ENCODE measurements at regions not wholly inside any gene's neighbourhood (a gene's known extent, or its start where the extent isn't known, plus 50 kb on each side); places are given as distances from the start of the nearest gene placed in this dataset.

DNA sequence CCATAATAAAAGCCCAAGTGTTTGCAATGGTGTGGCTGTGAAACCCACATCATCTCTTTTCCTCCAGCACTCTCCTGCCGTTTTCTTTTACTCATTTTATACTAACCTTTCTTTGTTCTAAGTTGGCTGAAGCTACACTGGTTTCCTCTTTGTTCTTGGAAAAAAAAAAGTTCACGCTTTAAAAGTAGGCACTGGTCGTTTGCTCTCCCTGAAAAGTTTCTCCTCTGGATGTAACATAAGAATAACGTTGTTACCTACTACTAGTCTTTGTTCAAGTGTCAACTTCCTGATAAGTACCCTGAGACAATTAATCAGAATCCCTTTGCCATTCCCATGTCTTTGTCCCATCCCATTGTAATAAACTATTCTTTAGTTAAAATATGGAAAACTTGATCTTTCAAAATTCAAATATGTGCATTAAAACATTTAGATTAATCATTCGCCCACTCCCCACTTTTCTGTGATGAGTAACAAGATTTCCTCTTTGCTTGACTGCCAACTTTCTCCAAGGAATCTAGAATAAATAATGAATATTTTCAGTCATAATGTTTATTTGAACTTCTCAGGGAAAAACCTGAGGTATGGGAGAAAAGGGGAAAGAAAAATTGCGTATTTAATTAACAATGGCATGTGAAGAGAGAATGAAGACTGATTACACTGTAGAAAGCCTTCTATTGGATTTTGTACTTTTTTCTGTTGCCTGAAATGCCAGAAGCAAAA, 454.3 kb upstream of the CTNND2 start:
- no peaks in the 10 kb centered on the region for H3K36me3 ChIP-seq (ENCODE audit: control insufficient read depth, insufficient read depth, low read length)
- H3K4me2 ChIP-seq (ENCODE audit: extremely low read depth, insufficient read depth, low read length), result no peak overlapping the region
- no peaks in the 10 kb centered on the region for H3K4me1 ChIP-seq (ENCODE audit: control insufficient read depth, extremely low read depth, insufficient read depth, low read length)
- no peak overlapping the region for H3K4me3 ChIP-seq (replicated peaks in 1 of 4; ENCODE audit: control extremely low read depth in 1 of 4, insufficient read depth in 1 of 4, low read depth in 3 of 4, low read length in 4 of 4)
- no peak overlapping the region for H3K9ac ChIP-seq (ENCODE audit: insufficient read depth, low read length)
- peak in 1 of 2 donors; percentile 78 for DNase-seq (ENCODE audit: low read depth in 2 of 2)
- no peaks in the 10 kb centered on the region for H4K20me1 ChIP-seq (ENCODE audit: control insufficient read depth, extremely low read depth, insufficient read depth, low read length)
- no peaks in the 10 kb centered on the region for H3K9me3 ChIP-seq (ENCODE audit: control insufficient read depth, insufficient read depth, low read depth, low read length)
- H3K79me2 ChIP-seq (ENCODE audit: control insufficient read depth, insufficient read depth, low read length), result no peaks in the 10 kb centered on the region
- TF ChIP-seq EZH2 (IDR thresholded peaks at IDR 0.05; ENCODE audit: low read length, missing control alignments), result no peak
- no peak for TF ChIP-seq CTCF (conservative IDR thresholded peaks at IDR 0.05 in 1 of 2, IDR thresholded peaks at IDR 0.05 in 1 of 2; ENCODE audit: low read depth in 1 of 2, low read length in 2 of 2)
- H3K27me3 ChIP-seq (ENCODE audit: control insufficient read depth, insufficient read depth, low read length), result no peaks in the 10 kb centered on the region
- no peak overlapping the region for H2AFZ ChIP-seq (ENCODE audit: low read length)
- H3K27ac ChIP-seq (ENCODE audit: insufficient read depth, low read length), result no peak overlapping the region

DNA sequence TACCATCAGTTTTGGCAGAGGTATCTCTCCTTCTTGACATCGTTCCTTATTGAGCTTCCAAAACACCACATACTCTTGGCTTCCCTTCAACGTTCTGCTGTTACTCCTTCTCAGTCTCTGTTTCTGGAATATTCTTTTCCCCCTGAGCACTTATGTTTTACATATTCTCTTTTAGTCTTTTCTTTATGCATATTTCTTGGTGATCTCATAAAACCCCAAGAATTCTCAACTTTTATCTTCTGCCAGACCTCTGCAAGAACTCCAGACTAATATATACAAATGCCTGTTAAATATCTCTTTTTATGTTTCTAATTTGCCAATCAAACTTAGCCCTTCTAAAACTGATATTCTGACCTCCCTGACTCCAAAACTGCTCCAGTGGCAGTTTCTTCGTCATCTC, 453.4 kb upstream of the CTNND2 start:
- Histone ChIP-seq H3K27ac (ENCODE audit: insufficient read depth, low read length) (no peak overlapping the region), H3K4me1 (ENCODE audit: control insufficient read depth, extremely low read depth, insufficient read depth, low read length) (no peaks in the 10 kb centered on the region), H3K4me2 (ENCODE audit: extremely low read depth, insufficient read depth, low read length) (no peak overlapping the region), H3K9ac (ENCODE audit: insufficient read depth, low read length) (no peak overlapping the region), H4K20me1 (ENCODE audit: control insufficient read depth, extremely low read depth, insufficient read depth, low read length) (no peaks in the 10 kb centered on the region), H3K27me3 (ENCODE audit: control insufficient read depth, insufficient read depth, low read length) (no peaks in the 10 kb centered on the region), H3K36me3 (ENCODE audit: control insufficient read depth, insufficient read depth, low read length) (no peaks in the 10 kb centered on the region), H2AFZ (ENCODE audit: low read length) (no peak overlapping the region), H3K79me2 (ENCODE audit: control insufficient read depth, insufficient read depth, low read length) (no peaks in the 10 kb centered on the region), H3K4me3 (replicated peaks in 1 of 4; ENCODE audit: control extremely low read depth in 1 of 4, insufficient read depth in 1 of 4, low read depth in 3 of 4, low read length in 4 of 4) (no peak overlapping the region), H3K9me3 (ENCODE audit: control insufficient read depth, insufficient read depth, low read depth, low read length) (no peaks in the 10 kb centered on the region)
- DNase-seq (ENCODE audit: low read depth in 2 of 2), result peak in 1 of 2 donors; percentile 77
- TF ChIP-seq EZH2 (IDR thresholded peaks at IDR 0.05; ENCODE audit: low read length, missing control alignments) (no peak), CTCF (conservative IDR thresholded peaks at IDR 0.05 in 1 of 2, IDR thresholded peaks at IDR 0.05 in 1 of 2; ENCODE audit: low read depth in 1 of 2, low read length in 2 of 2) (no peak)

GRCh38 chr5:12354686-12355085, 450.4 kb upstream of the CTNND2 start:
- Histone ChIP-seq H3K9me3 (ENCODE audit: control insufficient read depth, insufficient read depth, low read depth, low read length) (no peaks in the 10 kb centered on the region), H2AFZ (ENCODE audit: low read length) (no peak overlapping the region), H3K4me2 (ENCODE audit: extremely low read depth, insufficient read depth, low read length) (no peak overlapping the region), H3K4me3 (replicated peaks in 1 of 4; ENCODE audit: control extremely low read depth in 1 of 4, insufficient read depth in 1 of 4, low read depth in 3 of 4, low read length in 4 of 4) (no peak overlapping the region), H3K27me3 (ENCODE audit: control insufficient read depth, insufficient read depth, low read length) (no peaks in the 10 kb centered on the region), H4K20me1 (ENCODE audit: control insufficient read depth, extremely low read depth, insufficient read depth, low read length) (no peaks in the 10 kb centered on the region), H3K4me1 (ENCODE audit: control insufficient read depth, extremely low read depth, insufficient read depth, low read length) (no peaks in the 10 kb centered on the region), H3K27ac (ENCODE audit: insufficient read depth, low read length) (no peak overlapping the region), H3K79me2 (ENCODE audit: control insufficient read depth, insufficient read depth, low read length) (no peaks in the 10 kb centered on the region), H3K9ac (ENCODE audit: insufficient read depth, low read length) (no peak overlapping the region), H3K36me3 (ENCODE audit: control insufficient read depth, insufficient read depth, low read length) (no peaks in the 10 kb centered on the region)
- no peak for TF ChIP-seq EZH2 (IDR thresholded peaks at IDR 0.05; ENCODE audit: low read length, missing control alignments)
- no peak for TF ChIP-seq CTCF (conservative IDR thresholded peaks at IDR 0.05 in 1 of 2, IDR thresholded peaks at IDR 0.05 in 1 of 2; ENCODE audit: low read depth in 1 of 2, low read length in 2 of 2)
- DNase-seq (ENCODE audit: low read depth in 2 of 2), result no peak

Data from fibroblast of lung (primary cell).